GM23338 (cell line): ENCODE measurements at regions not wholly inside any gene's neighbourhood (a gene's known extent, or its start where the extent isn't known, plus 50 kb on each side); places are given as distances from the start of the nearest gene placed in this dataset.

Experiments
- ATAC-seq: fragments of 200-7000 bp; cut with Tn5 transposase; 3 replicates; pipeline ENCODE4 v1.9.1; 2020
- DNase-seq: peaks from one replicate; pipeline ENCODE4 v3.0.0-alpha.2; 2015; ENCODE audit warnings: low spot score
- H2AFZ ChIP-seq: fragments of 200-600 bp; sonication (generic); 2 replicates; pipeline ENCODE4 v1.8.0; 2016; ENCODE audit warnings: antibody characterized with exemption, mild to moderate bottlenecking, moderate library complexity
- H3F3A ChIP-seq: fragments of 200-600 bp; sonication (generic); replicated peaks from 2 replicates; pipeline ENCODE4 v1.8.0; 2017; ENCODE audit warnings: antibody characterized with exemption, mixed run types, low read depth
- H3K27ac ChIP-seq: fragments of 200-600 bp; sonication (generic); 2 replicates; pipeline ENCODE4 v1.6.1; 2016; ENCODE audit warnings: low read depth
- H3K27me3 ChIP-seq: fragments of 200-600 bp; sonication (generic); 2 replicates; pipeline ENCODE4 v1.8.0; 2016; ENCODE audit warnings: mild to moderate bottlenecking, mixed run types, moderate library complexity; ENCODE audit not compliant: insufficient read depth
- H3K36me3 ChIP-seq: fragments of 200-600 bp; sonication (generic); 2 replicates; pipeline ENCODE4 v1.8.0; 2016; ENCODE audit warnings: mild to moderate bottlenecking; ENCODE audit not compliant: insufficient read depth
- H3K4me1 ChIP-seq: fragments of 200-600 bp; sonication (generic); 2 replicates; pipeline ENCODE4 v1.8.0; 2016; ENCODE audit warnings: mild to moderate bottlenecking, moderate library complexity; ENCODE audit not compliant: insufficient read depth
- H3K4me2 ChIP-seq: fragments of 200-600 bp; sonication (generic); 2 replicates; pipeline ENCODE4 v1.7.1; 2017; ENCODE audit warnings: mixed run types
- H3K4me3 ChIP-seq: fragments of 200-600 bp; sonication (generic); 2 replicates; pipeline ENCODE4 v1.6.1; 2016; ENCODE audit warnings: mixed run types
- H3K79me2 ChIP-seq: fragments of 200-600 bp; sonication (generic); replicated peaks from 2 replicates; pipeline ENCODE4 v1.8.0; 2017; ENCODE audit warnings: mild to moderate bottlenecking; ENCODE audit not compliant: insufficient read depth
- H3K9me2 ChIP-seq: fragments of 200-600 bp; sonication (generic); 2 replicates; pipeline ENCODE4 v1.8.0; 2017; ENCODE audit not compliant: insufficient read depth
- H4K20me1 ChIP-seq: fragments of 200-600 bp; sonication (generic); replicated peaks from 2 replicates; pipeline ENCODE4 v1.8.0; 2017; ENCODE audit warnings: mild to moderate bottlenecking; ENCODE audit not compliant: insufficient read depth
- H3K27ac Mint-ChIP-seq: 2 replicates; pipeline ENCODE4 v1.8.0; 2020; ENCODE audit warnings: inconsistent platforms, mild to moderate bottlenecking, moderate library complexity, mixed read lengths
- H3K27me3 Mint-ChIP-seq: 3 replicates; pipeline ENCODE4 v1.8.0; 2022; ENCODE audit warnings: low read depth, mild to moderate bottlenecking, moderate library complexity, mixed read lengths, inconsistent platforms; ENCODE audit not compliant: insufficient read depth, poor library complexity
- H3K36me3 Mint-ChIP-seq: 3 replicates; pipeline ENCODE4 v1.8.0; 2021; ENCODE audit warnings: low read depth, mild to moderate bottlenecking, inconsistent platforms, moderate library complexity, mixed read lengths
- H3K4me1 Mint-ChIP-seq: 3 replicates; pipeline ENCODE4 v1.8.0; 2020; ENCODE audit warnings: mild to moderate bottlenecking, inconsistent platforms, mixed read lengths
- H3K4me3 Mint-ChIP-seq: 3 replicates; pipeline ENCODE4 v1.8.0; 2021; ENCODE audit warnings: moderate library complexity, mild to moderate bottlenecking, inconsistent platforms, mixed read lengths
- H3K9me3 Mint-ChIP-seq: 3 replicates; pipeline ENCODE4 v1.8.0; 2020; ENCODE audit warnings: moderate library complexity, mild to moderate bottlenecking, inconsistent platforms, mixed read lengths
- CREB1 ChIP-seq: fragments of 250-450 bp; sonication (Bioruptor Pico); IDR thresholded peaks from 2 replicates; pipeline ENCODE4 v1.5.0; 2020; ENCODE audit warnings: low read depth, mild to moderate bottlenecking, moderate library complexity
- EZH2 ChIP-seq: fragments of 200-600 bp; sonication (generic); IDR thresholded peaks from one replicate; pipeline ENCODE4 v1.8.0; 2017; ENCODE audit warnings: antibody characterized with exemption, mild to moderate bottlenecking, low read depth; ENCODE audit not compliant: unreplicated experiment
- EZH2phosphoT487 ChIP-seq: fragments of 200-600 bp; sonication (generic); IDR thresholded peaks from one replicate; pipeline ENCODE4 v1.8.1; 2018; ENCODE audit warnings: antibody characterized with exemption; ENCODE audit not compliant: unreplicated experiment
- JUNB ChIP-seq: IDR thresholded peaks from one replicate; pipeline ENCODE4 v1.6.1; 2016; ENCODE audit warnings: antibody characterized with exemption; ENCODE audit not compliant: unreplicated experiment
- NANOG ChIP-seq: IDR thresholded peaks from 2 replicates; pipeline ENCODE4 v1.6.1; 2016; ENCODE audit warnings: antibody characterized with exemption, borderline replicate concordance
- POLR2AphosphoS5 ChIP-seq: IDR thresholded peaks from 2 replicates; pipeline ENCODE4 v1.6.1; 2016; ENCODE audit warnings: antibody characterized with exemption, low read depth
- ZNF114 ChIP-seq: fragments of 250-450 bp; sonication (Bioruptor Pico); IDR thresholded peaks from 2 replicates; pipeline ENCODE4 v1.5.0; 2020; ENCODE audit warnings: mild to moderate bottlenecking, moderate library complexity
- ZNF331 ChIP-seq: fragments of 250-450 bp; sonication (Bioruptor Pico); IDR thresholded peaks from 2 replicates; pipeline ENCODE4 v1.5.0; 2020; ENCODE audit warnings: low read depth, mild to moderate bottlenecking, moderate library complexity
- TF ChIP-seq, protein P1 (sequence below): IDR thresholded peaks from 2 replicates; pipeline ENCODE4 v1.6.1; 2016; ENCODE audit warnings: antibody characterized with exemption
- TF ChIP-seq, protein P2 (sequence below): fragments of 250-450 bp; sonication (Bioruptor Pico); IDR thresholded peaks from 2 replicates; pipeline ENCODE4 v1.5.0; 2020; ENCODE audit warnings: mild to moderate bottlenecking, moderate library complexity

GRCh38 chr12:84480803-84481202 is 431.8 kb downstream of the SLC6A15 start (continued):
- TF ChIP-seq, protein P1, sequence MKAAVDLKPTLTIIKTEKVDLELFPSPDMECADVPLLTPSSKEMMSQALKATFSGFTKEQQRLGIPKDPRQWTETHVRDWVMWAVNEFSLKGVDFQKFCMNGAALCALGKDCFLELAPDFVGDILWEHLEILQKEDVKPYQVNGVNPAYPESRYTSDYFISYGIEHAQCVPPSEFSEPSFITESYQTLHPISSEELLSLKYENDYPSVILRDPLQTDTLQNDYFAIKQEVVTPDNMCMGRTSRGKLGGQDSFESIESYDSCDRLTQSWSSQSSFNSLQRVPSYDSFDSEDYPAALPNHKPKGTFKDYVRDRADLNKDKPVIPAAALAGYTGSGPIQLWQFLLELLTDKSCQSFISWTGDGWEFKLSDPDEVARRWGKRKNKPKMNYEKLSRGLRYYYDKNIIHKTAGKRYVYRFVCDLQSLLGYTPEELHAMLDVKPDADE: no peak
- TF ChIP-seq EZH2 (no peak), ZNF331 (CRISPR knock-in tag) (no peak), CREB1 (CRISPR knock-in tag) (no peak), JUNB (no peak), POLR2AphosphoS5 (no peak)

- Mint-ChIP-seq H3K4me3 (no peak overlapping the region), H3K27ac (no peak overlapping the region), H3K27me3 (no peaks in the 10 kb centered on the region), H3K4me1 (no peaks in the 10 kb centered on the region), H3K36me3 (no peaks in the 10 kb centered on the region), H3K9me3 (no peaks in the 10 kb centered on the region)
- Histone ChIP-seq H3K4me2 (no peak overlapping the region), H3K9me2 (no peaks in the 10 kb centered on the region), H3K79me2 (no peaks in the 10 kb centered on the region), H3K36me3 (no peaks in the 10 kb centered on the region), H4K20me1 (no peaks in the 10 kb centered on the region), H3K4me1 (no peaks in the 10 kb centered on the region), H2AFZ (no peak overlapping the region), H3K4me3 (no peak overlapping the region), H3K27ac (no peak overlapping the region), H3K27me3 (no peaks in the 10 kb centered on the region), H3F3A (no peaks in the 10 kb centered on the region)
- no peak for ATAC-seq
- TF ChIP-seq ZNF114 (no peak), NANOG (no peak), EZH2phosphoT487 (no peak)
- TF ChIP-seq, protein P2, sequence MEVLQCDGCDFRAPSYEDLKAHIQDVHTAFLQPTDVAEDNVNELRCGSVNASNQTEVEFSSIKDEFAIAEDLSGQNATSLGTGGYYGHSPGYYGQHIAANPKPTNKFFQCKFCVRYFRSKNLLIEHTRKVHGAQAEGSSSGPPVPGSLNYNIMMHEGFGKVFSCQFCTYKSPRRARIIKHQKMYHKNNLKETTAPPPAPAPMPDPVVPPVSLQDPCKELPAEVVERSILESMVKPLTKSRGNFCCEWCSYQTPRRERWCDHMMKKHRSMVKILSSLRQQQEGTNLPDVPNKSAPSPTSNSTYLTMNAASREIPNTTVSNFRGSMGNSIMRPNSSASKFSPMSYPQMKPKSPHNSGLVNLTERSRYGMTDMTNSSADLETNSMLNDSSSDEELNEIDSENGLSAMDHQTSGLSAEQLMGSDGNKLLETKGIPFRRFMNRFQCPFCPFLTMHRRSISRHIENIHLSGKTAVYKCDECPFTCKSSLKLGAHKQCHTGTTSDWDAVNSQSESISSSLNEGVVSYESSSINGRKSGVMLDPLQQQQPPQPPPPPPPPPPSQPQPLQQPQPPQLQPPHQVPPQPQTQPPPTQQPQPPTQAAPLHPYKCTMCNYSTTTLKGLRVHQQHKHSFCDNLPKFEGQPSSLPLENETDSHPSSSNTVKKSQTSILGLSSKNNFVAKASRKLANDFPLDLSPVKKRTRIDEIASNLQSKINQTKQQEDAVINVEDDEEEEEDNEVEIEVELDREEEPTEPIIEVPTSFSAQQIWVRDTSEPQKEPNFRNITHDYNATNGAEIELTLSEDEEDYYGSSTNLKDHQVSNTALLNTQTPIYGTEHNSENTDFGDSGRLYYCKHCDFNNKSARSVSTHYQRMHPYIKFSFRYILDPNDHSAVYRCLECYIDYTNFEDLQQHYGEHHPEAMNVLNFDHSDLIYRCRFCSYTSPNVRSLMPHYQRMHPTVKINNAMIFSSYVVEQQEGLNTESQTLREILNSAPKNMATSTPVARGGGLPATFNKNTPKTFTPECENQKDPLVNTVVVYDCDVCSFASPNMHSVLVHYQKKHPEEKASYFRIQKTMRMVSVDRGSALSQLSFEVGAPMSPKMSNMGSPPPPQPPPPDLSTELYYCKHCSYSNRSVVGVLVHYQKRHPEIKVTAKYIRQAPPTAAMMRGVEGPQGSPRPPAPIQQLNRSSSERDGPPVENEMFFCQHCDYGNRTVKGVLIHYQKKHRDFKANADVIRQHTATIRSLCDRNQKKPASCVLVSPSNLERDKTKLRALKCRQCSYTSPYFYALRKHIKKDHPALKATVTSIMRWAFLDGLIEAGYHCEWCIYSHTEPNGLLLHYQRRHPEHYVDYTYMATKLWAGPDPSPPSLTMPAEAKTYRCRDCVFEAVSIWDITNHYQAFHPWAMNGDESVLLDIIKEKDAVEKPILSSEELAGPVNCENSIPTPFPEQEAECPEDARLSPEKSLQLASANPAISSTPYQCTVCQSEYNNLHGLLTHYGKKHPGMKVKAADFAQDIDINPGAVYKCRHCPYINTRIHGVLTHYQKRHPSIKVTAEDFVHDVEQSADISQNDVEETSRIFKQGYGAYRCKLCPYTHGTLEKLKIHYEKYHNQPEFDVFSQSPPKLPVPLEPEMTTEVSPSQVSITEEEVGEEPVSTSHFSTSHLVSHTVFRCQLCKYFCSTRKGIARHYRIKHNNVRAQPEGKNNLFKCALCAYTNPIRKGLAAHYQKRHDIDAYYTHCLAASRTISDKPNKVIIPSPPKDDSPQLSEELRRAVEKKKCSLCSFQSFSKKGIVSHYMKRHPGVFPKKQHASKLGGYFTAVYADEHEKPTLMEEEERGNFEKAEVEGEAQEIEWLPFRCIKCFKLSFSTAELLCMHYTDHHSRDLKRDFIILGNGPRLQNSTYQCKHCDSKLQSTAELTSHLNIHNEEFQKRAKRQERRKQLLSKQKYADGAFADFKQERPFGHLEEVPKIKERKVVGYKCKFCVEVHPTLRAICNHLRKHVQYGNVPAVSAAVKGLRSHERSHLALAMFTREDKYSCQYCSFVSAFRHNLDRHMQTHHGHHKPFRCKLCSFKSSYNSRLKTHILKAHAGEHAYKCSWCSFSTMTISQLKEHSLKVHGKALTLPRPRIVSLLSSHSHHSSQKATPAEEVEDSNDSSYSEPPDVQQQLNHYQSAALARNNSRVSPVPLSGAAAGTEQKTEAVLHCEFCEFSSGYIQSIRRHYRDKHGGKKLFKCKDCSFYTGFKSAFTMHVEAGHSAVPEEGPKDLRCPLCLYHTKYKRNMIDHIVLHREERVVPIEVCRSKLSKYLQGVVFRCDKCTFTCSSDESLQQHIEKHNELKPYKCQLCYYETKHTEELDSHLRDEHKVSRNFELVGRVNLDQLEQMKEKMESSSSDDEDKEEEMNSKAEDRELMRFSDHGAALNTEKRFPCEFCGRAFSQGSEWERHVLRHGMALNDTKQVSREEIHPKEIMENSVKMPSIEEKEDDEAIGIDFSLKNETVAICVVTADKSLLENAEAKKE: no peak
- TF ChIP-seq, protein P1: no peak
- DNase-seq: no peak
Measured at GRCh38 chr12:84470361-84470760, 442.2 kb downstream of the SLC6A15 start.
